Endothelial cell of umbilical vein (primary cell): ENCODE measurements at regions not wholly inside any gene's neighbourhood (a gene's known extent, or its start where the extent isn't known, plus 50 kb on each side); places are given as distances from the start of the nearest gene placed in this dataset.

Experiments used
- BruUV-seq: library from RNA; stranded (reverse); fragments of 400-500 nt; replicated peaks from 2 replicates; lab custom pipeline; 2021; lab: Mats Ljungman, UMichigan
- CTCF ChIA-PET: fragments of 300-600, 350-600 bp; sonication (Branson Sonifier 250); formaldehyde crosslinking; loops from one replicate; lab custom pipeline; 2021; ENCODE audit warnings: antibody characterized with exemption, inconsistent platforms; lab: Charles Lee
- POLR2A ChIA-PET: fragments of 300-600, 350-600 bp; sonication (Branson Sonifier 250); formaldehyde crosslinking; loops from one replicate; lab custom pipeline; 2021; ENCODE audit warnings: antibody characterized with exemption, inconsistent platforms; lab: Charles Lee
- DNase-seq: peaks from one replicate; pipeline ENCODE4 v3.0.0-alpha.2; 2011; ENCODE audit warnings: low read depth, low spot score
- FAIRE-seq: peaks from 2 replicates; lab custom pipeline; 2011; peaks lifted over from hg19 to GRCh38; lab: Jason Lieb, UNC
- H2AFZ ChIP-seq: 2 replicates; pipeline ENCODE4 v1.6.0; 2012; ENCODE audit warnings: low read depth, low read length, control low read depth, inconsistent platforms
- H3K27ac ChIP-seq: 2 replicates; pipeline ENCODE4 v1.5.1; 2011; ENCODE audit warnings: low read depth, mild to moderate bottlenecking, control low read depth, low read length, moderate library complexity; ENCODE audit not compliant: insufficient read depth
- H3K27me3 ChIP-seq, 2 experiments: 2 replicates each; pipeline versions ENCODE4 v1.6.0 to v1.6.1; 2011; ENCODE audit warnings: low read length in 2 of 2, mixed read lengths in 1 of 2; ENCODE audit not compliant: control insufficient read depth in 2 of 2, insufficient read depth in 2 of 2
- H3K36me3 ChIP-seq, 2 experiments: 2 replicates in 1 of 2; 3 replicates in 1 of 2; pipeline ENCODE4 v1.5.1; 2011; ENCODE audit warnings: low read length in 2 of 2, mild to moderate bottlenecking in 1 of 2, moderate library complexity in 1 of 2; ENCODE audit not compliant: control insufficient read depth in 2 of 2, insufficient read depth in 2 of 2; ENCODE audit errors: extremely low read depth in 1 of 2
- H3K4me1 ChIP-seq: 3 replicates; pipeline ENCODE4 v1.5.1; 2011; ENCODE audit warnings: mild to moderate bottlenecking, low read length; ENCODE audit not compliant: control insufficient read depth, insufficient read depth; ENCODE audit errors: extremely low read depth
- H3K4me2 ChIP-seq: 2 replicates; pipeline ENCODE4 v1.6.1; 2011; ENCODE audit warnings: low read length, control low read depth, mixed read lengths; ENCODE audit not compliant: insufficient read depth
- H3K4me3 ChIP-seq, 3 experiments: fragments of 200-600 bp in 1 of 3; sonication (generic), shearing (Covaris generic) in 1 of 3; replicated peaks in 1 of 3; 2 replicates each; pipeline ENCODE4 v1.5.1; 2011 to 2016; ENCODE audit warnings: control low read depth in 3 of 3, low read length in 3 of 3, mild to moderate bottlenecking in 2 of 3, inconsistent platforms in 1 of 3, low read depth in 1 of 3, moderate library complexity in 1 of 3; ENCODE audit not compliant: insufficient read depth in 1 of 3
- H3K79me2 ChIP-seq: 2 replicates; pipeline ENCODE4 v1.6.0; 2012; ENCODE audit warnings: low read length, inconsistent platforms; ENCODE audit not compliant: control insufficient read depth, insufficient read depth
- H3K9ac ChIP-seq: replicated peaks from 2 replicates; pipeline ENCODE3; 2011; ENCODE audit warnings: low read length, control low read depth; ENCODE audit not compliant: insufficient read depth; ENCODE audit errors: extremely low read depth
- H3K9me1 ChIP-seq: replicated peaks from 3 replicates; pipeline ENCODE4 v1.6.0; 2011; ENCODE audit warnings: mild to moderate bottlenecking, low read length; ENCODE audit not compliant: control insufficient read depth, insufficient read depth; ENCODE audit errors: extremely low read depth
- H3K9me3 ChIP-seq: replicated peaks from 2 replicates; pipeline ENCODE4 v1.5.1; 2012; ENCODE audit warnings: low read length, inconsistent platforms; ENCODE audit not compliant: control insufficient read depth, insufficient read depth
- H4K20me1 ChIP-seq: replicated peaks from 2 replicates; pipeline ENCODE3; 2011; ENCODE audit warnings: mild to moderate bottlenecking, low read length; ENCODE audit not compliant: control insufficient read depth, insufficient read depth; ENCODE audit errors: extremely low read depth
- CTCF ChIP-seq, 2 donors: IDR thresholded peaks; 1 replicate in 1 of 2; 2 replicates in 1 of 2; pipeline ENCODE4 v1.5.1; 2011; ENCODE audit warnings: low read length in 2 of 2, mild to moderate bottlenecking in 2 of 2, moderate library complexity in 2 of 2, control low read depth in 1 of 2, inconsistent platforms in 1 of 2, low read depth in 1 of 2; ENCODE audit not compliant: insufficient read depth in 1 of 2; ENCODE audit errors: extremely low read depth in 1 of 2
- FOS ChIP-seq: IDR thresholded peaks from 2 replicates; pipeline ENCODE4 v1.6.1; 2011; ENCODE audit warnings: mild to moderate bottlenecking, low read length, moderate library complexity, borderline replicate concordance; ENCODE audit not compliant: insufficient read depth
- GATA2 ChIP-seq: IDR thresholded peaks from 2 replicates; pipeline ENCODE4 v1.7.0; 2011; ENCODE audit warnings: low read depth, mild to moderate bottlenecking, moderate library complexity, mixed read lengths, low read length; ENCODE audit not compliant: insufficient read length, insufficient read depth
- JUN ChIP-seq: IDR thresholded peaks from 2 replicates; pipeline ENCODE4 v1.6.1; 2011; ENCODE audit warnings: borderline replicate concordance, low read depth; ENCODE audit not compliant: insufficient read length, insufficient read depth
- MAX ChIP-seq: IDR thresholded peaks from 2 replicates; pipeline ENCODE4 v1.6.1; 2011; ENCODE audit not compliant: insufficient read depth, insufficient read length
- MYC ChIP-seq: IDR thresholded peaks from one replicate; pipeline ENCODE4 v1.6.1; 2011; ENCODE audit warnings: mild to moderate bottlenecking, low read depth, low read length
- POLR2AphosphoS5 ChIP-seq: IDR thresholded peaks from 2 replicates; pipeline ENCODE4 v1.6.1; 2012; ENCODE audit warnings: low read depth, mild to moderate bottlenecking, control low read depth, low read length, moderate library complexity; ENCODE audit not compliant: insufficient read depth
- dilution Hi-C: fragments of 300-500 bp; cut with MboI; formaldehyde crosslinking; loops from one replicate; pipeline ENCODE4 v1.15.0; 2019; ENCODE audit warnings: low sequenced_read_pairs; ENCODE audit not compliant: extremely low pct_ligation_motif_present
- intact Hi-C: fragments of 100-400 bp; cut with micrococcal nuclease; formaldehyde crosslinking; loops from one replicate; pipeline ENCODE4 v1.10.0; 2022

- intact Hi-C loops = no loop called here
- Histone ChIP-seq H3K36me3 (no peaks in the 10 kb centered on the region), H3K9me1 (no peaks in the 10 kb centered on the region), H3K79me2 (no peaks in the 10 kb centered on the region), H3K9ac (no peak overlapping the region), H3K4me3 (no peak overlapping the region), H3K27ac (no peak overlapping the region), H2AFZ (no peak overlapping the region), H3K4me1 (peaks cover 12% of the 10 kb centered on the region), H3K9me3 (no peaks in the 10 kb centered on the region), H3K27me3 (peaks cover 65 to 79% of the 10 kb centered on the region in 2 experiments), H3K4me2 (no peak overlapping the region), H4K20me1 (no peaks in the 10 kb centered on the region)
- dilution Hi-C loops = no loop called here
- no peak for TF ChIP-seq MYC
- TF ChIP-seq FOS = no peak
- TF ChIP-seq POLR2AphosphoS5 = no peak
- no peak for TF ChIP-seq GATA2
- no peak for TF ChIP-seq CTCF (IDR thresholded peaks at IDR 0.05; ENCODE audit: extremely low read depth in 1 of 2, insufficient read depth in 1 of 2, low read depth in 1 of 2, low read length in 2 of 2)
- TF ChIP-seq JUN = no peak
- TF ChIP-seq MAX = no peak
- BruUV-seq = no TSS peak
- CTCF ChIA-PET = no interaction called here
- POLR2A ChIA-PET = no interaction called here
- DNase-seq (no peak), FAIRE-seq (no peak)
Measured at GRCh38 chr6:110534731-110535492, 58.5 kb upstream of the SLC22A16 start.
